GM19351 (cell line): ENCODE measurements at regions not wholly inside any gene's neighbourhood (a gene's known extent, or its start where the extent isn't known, plus 50 kb on each side); places are given as distances from the start of the nearest gene placed in this dataset.

Source experiments
- ATAC-seq: cut with Tn5 transposase; IDR thresholded peaks from one replicate; pipeline ENCODE4 v1.9.1; 2021; ENCODE audit warnings: mild to moderate bottlenecking, moderate library complexity; ENCODE audit not compliant: unreplicated experiment

- ATAC-seq, result no peak
Observed at GRCh38 chr4:153997516-153997915, 208.6 kb upstream of the SFRP2 start.

- ATAC-seq, result no peak
Observed at GRCh38 chr4:153989505-153989904, 200.6 kb upstream of the SFRP2 start.

GRCh38 chr4:153988492-153989363 lies 199.8 kb upstream of the SFRP2 start:
- no peak for ATAC-seq

- no peak for ATAC-seq
Observed at GRCh38 chr4:153987291-153987690, 198.4 kb upstream of the SFRP2 start.

GRCh38 chr4:153976954-153977353 lies 188.1 kb upstream of the SFRP2 start:
- ATAC-seq, result no peak

- no peak for ATAC-seq
Observed at GRCh38 chr4:153974452-153974851, 185.6 kb upstream of the SFRP2 start.

- no peak for ATAC-seq
Observed at GRCh38 chr4:153973942-153974341, 185.1 kb upstream of the SFRP2 start.

- ATAC-seq, result no peak
Observed at GRCh38 chr4:153971899-153972298, 183.0 kb upstream of the SFRP2 start.

- ATAC-seq, result no peak
Observed at GRCh38 chr4:153970169-153970568, 181.3 kb upstream of the SFRP2 start.

GRCh38 chr4:153969542-153969941 lies 180.7 kb upstream of the SFRP2 start:
- no peak for ATAC-seq

GRCh38 chr4:153966641-153967040 lies 177.8 kb upstream of the SFRP2 start:
- ATAC-seq, result no peak

GRCh38 chr4:153963216-153963615 lies 174.3 kb upstream of the SFRP2 start:
- ATAC-seq, result no peak

GRCh38 chr4:153962311-153963039 lies 173.6 kb upstream of the SFRP2 start:
- ATAC-seq, result peak; percentile 91

GRCh38 chr4:153955327-153955726 lies 166.4 kb upstream of the SFRP2 start:
- no peak for ATAC-seq

- ATAC-seq, result no peak
Observed at GRCh38 chr4:153954654-153955053, 165.8 kb upstream of the SFRP2 start.

GRCh38 chr4:153950100-153950979 lies 161.5 kb upstream of the SFRP2 start:
- peak; percentile 94 for ATAC-seq

- ATAC-seq, result no peak
Observed at GRCh38 chr4:153948041-153948440, 159.2 kb upstream of the SFRP2 start.

- no peak for ATAC-seq
Observed at GRCh38 chr4:153947124-153947523, 158.2 kb upstream of the SFRP2 start.

- no peak for ATAC-seq
Observed at GRCh38 chr4:153945704-153946103, 156.8 kb upstream of the SFRP2 start.

- ATAC-seq, result no peak
Observed at GRCh38 chr4:153943738-153944415, 155.0 kb upstream of the SFRP2 start.

GRCh38 chr4:153940916-153941315 lies 152.0 kb upstream of the SFRP2 start:
- ATAC-seq, result no peak
